K562 (cell line): ENCODE measurements at regions not wholly inside any gene's neighbourhood (a gene's known extent, or its start where the extent isn't known, plus 50 kb on each side); places are given as distances from the start of the nearest gene placed in this dataset.
A peak's percentile ranks its signal among the peaks of the same experiment; 100 is the strongest.

Experiments
- ARID2 ChIP-seq: fragments of 450-650 bp; IDR thresholded peaks from 2 replicates; pipeline ENCODE4 v1.6.1; 2017; ENCODE audit warnings: antibody characterized with exemption, mild to moderate bottlenecking
- CBX5 ChIP-seq: IDR thresholded peaks from 2 replicates; pipeline ENCODE4 v1.6.1; 2014; ENCODE audit warnings: low read depth, borderline replicate concordance
- CEBPG ChIP-seq, 3 experiments: fragments of 200-800 bp in 1 of 3; sonication (Bioruptor generic) in 1 of 3; sonication (generic) in 1 of 3; formaldehyde crosslinking in 1 of 3; IDR thresholded peaks in 2 of 3; conservative IDR thresholded peaks in 1 of 3; 2 replicates each; pipeline versions ENCODE4 v1.6.1 to v1.8.0; 2016 to 2022; ENCODE audit warnings: missing compliant biosample characterization in 2 of 3, missing genetic modification characterization in 2 of 3, mild to moderate bottlenecking in 1 of 3, missing genetic modification reagents in 1 of 3
- CREB1 ChIP-seq, 2 experiments: sonication (generic) in 1 of 2; formaldehyde crosslinking in 1 of 2; IDR thresholded peaks; 2 replicates each; pipeline versions ENCODE4 v1.6.1 to v1.8.0; 2012 to 2022; ENCODE audit warnings: inconsistent platforms in 1 of 2, mild to moderate bottlenecking in 1 of 2, missing genetic modification reagents in 1 of 2, moderate library complexity in 1 of 2
- DACH1 ChIP-seq: fragments of 450-650 bp; IDR thresholded peaks from 2 replicates; pipeline ENCODE4 v1.6.1; 2018; ENCODE audit not compliant: partially characterized antibody
- DIDO1 ChIP-seq: fragments of 450-650 bp; IDR thresholded peaks from 2 replicates; pipeline ENCODE4 v1.6.1; 2016; ENCODE audit warnings: low read depth, missing biosample characterization, missing genetic modification characterization
- EHMT2 ChIP-seq: fragments of 450-650 bp; IDR thresholded peaks from 2 replicates; pipeline ENCODE4 v1.6.1; 2018; ENCODE audit warnings: antibody characterized with exemption
- ERF ChIP-seq: fragments of 450-650 bp; formaldehyde crosslinking; IDR thresholded peaks from 2 replicates; pipeline ENCODE4 v1.4.0; 2020; ENCODE audit warnings: mild to moderate bottlenecking, mixed read lengths
- HEY1 ChIP-seq: fragments of 250-450 bp; sonication (Bioruptor Pico); IDR thresholded peaks from 2 replicates; pipeline ENCODE4 v1.5.0; 2020; ENCODE audit warnings: mild to moderate bottlenecking, moderate library complexity, borderline replicate concordance
- ILF3 ChIP-seq: fragments of 450-650 bp; IDR thresholded peaks from 2 replicates; pipeline ENCODE4 v1.6.1; 2018; ENCODE audit warnings: antibody characterized with exemption, mild to moderate bottlenecking, moderate library complexity, borderline replicate concordance
- KAT2B ChIP-seq: IDR thresholded peaks from one replicate; pipeline ENCODE4 v1.6.1; 2012; ENCODE audit warnings: low read depth, mild to moderate bottlenecking, control low read depth, inconsistent platforms, low read length, moderate library complexity
- LEF1 ChIP-seq: fragments of 450-650 bp; IDR thresholded peaks from 2 replicates; pipeline ENCODE4 v1.6.1; 2016; ENCODE audit warnings: mild to moderate bottlenecking
- MAFK ChIP-seq: IDR thresholded peaks from 2 replicates; pipeline ENCODE4 v1.6.1; 2011; ENCODE audit warnings: low read length, improper control_type of control experiment
- NBN ChIP-seq: fragments of 450-650 bp; IDR thresholded peaks from 2 replicates; pipeline ENCODE4 v1.6.1; 2016; ENCODE audit warnings: low read depth, mild to moderate bottlenecking
- NR2F6 ChIP-seq: fragments of 450-650 bp; formaldehyde crosslinking; IDR thresholded peaks from 2 replicates; pipeline ENCODE4 v1.4.0; 2020; ENCODE audit warnings: mild to moderate bottlenecking
- OTX1 ChIP-seq: fragments of 450-650 bp; formaldehyde crosslinking; IDR thresholded peaks from 2 replicates; pipeline ENCODE4 v1.4.0; 2022; ENCODE audit warnings: mild to moderate bottlenecking
- RAD21 ChIP-seq, 2 experiments: fragments of 250-450 bp in 1 of 2; fragments of 450-650 bp in 1 of 2; sonication (Bioruptor Pico) in 1 of 2; formaldehyde crosslinking in 1 of 2; IDR thresholded peaks in 1 of 2; conservative IDR thresholded peaks in 1 of 2; 2 replicates each; pipeline versions ENCODE4 v1.4.0 to v1.8.0; 2020 to 2022; ENCODE audit warnings: mild to moderate bottlenecking in 2 of 2, moderate library complexity in 1 of 2
- RBFOX2 ChIP-seq: fragments of 200-400 bp; formaldehyde crosslinking; IDR thresholded peaks from 2 replicates; pipeline ENCODE4 v1.6.1; 2017; ENCODE audit warnings: low read depth, mild to moderate bottlenecking, low read length, moderate library complexity
- SAFB2 ChIP-seq: fragments of 200-400 bp; formaldehyde crosslinking; IDR thresholded peaks from 2 replicates; pipeline ENCODE4 v1.6.1; 2018; ENCODE audit warnings: borderline replicate concordance, low read length, low read depth, moderate library complexity; ENCODE audit not compliant: severe bottlenecking
- SMARCE1 ChIP-seq: fragments of 450-650 bp; IDR thresholded peaks from 2 replicates; pipeline ENCODE4 v1.7.1; 2016; ENCODE audit warnings: mild to moderate bottlenecking
- SRSF9 ChIP-seq: fragments of 200-400 bp; formaldehyde crosslinking; IDR thresholded peaks from 2 replicates; pipeline ENCODE4 v1.6.1; 2017; ENCODE audit warnings: low read depth, low read length, borderline replicate concordance
- ZC3H8 ChIP-seq: fragments of 450-650 bp; IDR thresholded peaks from 2 replicates; pipeline ENCODE4 v1.6.1; 2017
- ZNF696 ChIP-seq: fragments of 250-450 bp; sonication (Bioruptor Pico); conservative IDR thresholded peaks from 2 replicates; pipeline ENCODE4 v1.4.0; 2020; ENCODE audit warnings: mild to moderate bottlenecking, moderate library complexity
- TF ChIP-seq, protein P1 (sequence below): fragments of 450-650 bp; IDR thresholded peaks from 2 replicates; pipeline ENCODE4 v1.6.1; 2017; ENCODE audit warnings: antibody characterized with exemption
- TF ChIP-seq, protein P2 (sequence below): sonication (generic); formaldehyde crosslinking; IDR thresholded peaks from 2 replicates; pipeline ENCODE4 v1.8.1; 2023; ENCODE audit warnings: mild to moderate bottlenecking, missing genetic modification reagents
- TF ChIP-seq, protein P3 (sequence below): sonication (generic); formaldehyde crosslinking; IDR thresholded peaks from 2 replicates; pipeline ENCODE4 v1.8.0; 2022; ENCODE audit warnings: missing genetic modification reagents, mild to moderate bottlenecking, moderate library complexity, borderline replicate concordance

DNA sequence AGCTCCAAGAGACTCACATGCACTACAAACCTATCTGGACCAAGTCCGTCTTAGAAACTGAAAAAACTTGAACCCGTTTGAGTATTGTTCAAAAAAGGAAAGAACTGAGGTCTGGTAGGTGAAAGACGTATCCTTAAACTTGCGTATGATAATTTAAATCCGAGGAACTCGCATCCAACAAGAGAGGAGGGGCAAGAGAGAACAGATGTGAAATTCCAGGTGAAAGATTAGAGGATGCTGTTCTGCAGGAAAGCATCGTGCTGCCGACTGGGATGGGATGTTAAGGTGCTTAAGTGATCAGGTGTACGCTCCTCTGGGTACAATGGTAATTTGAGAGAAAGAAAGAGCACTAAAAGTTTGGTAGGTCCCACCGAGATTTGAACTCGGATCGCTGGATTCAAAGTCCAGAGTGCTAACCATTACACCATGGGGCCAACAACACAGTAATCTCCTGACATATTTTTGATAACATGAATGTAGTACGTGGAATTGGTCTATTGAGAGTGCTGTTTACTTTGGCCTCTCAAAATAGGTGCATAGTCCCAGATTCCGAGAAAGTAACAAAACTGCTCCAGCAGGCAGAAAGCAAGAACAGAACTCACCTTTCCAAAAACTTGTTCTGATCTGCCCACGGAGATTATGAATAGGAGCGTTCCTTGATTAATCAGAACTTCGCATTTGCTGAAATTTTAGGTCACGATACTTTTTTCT is 53.5 kb upstream of the BTN3A2 start (continued):
- TF ChIP-seq OTX1 (CRISPR knock-in tag): 0 out of 2 replicates have a peak, but pooled peaks have one; percentile 78
- TF ChIP-seq RAD21 (CRISPR knock-in tag; conservative IDR thresholded peaks at IDR 0.05 in 1 of 2, IDR thresholded peaks at IDR 0.05 in 1 of 2): peak in 1 of 2 experiments; percentile 49; a peak in 2 of 4 replicates
- no peak for TF ChIP-seq EHMT2
- TF ChIP-seq, protein P1, sequence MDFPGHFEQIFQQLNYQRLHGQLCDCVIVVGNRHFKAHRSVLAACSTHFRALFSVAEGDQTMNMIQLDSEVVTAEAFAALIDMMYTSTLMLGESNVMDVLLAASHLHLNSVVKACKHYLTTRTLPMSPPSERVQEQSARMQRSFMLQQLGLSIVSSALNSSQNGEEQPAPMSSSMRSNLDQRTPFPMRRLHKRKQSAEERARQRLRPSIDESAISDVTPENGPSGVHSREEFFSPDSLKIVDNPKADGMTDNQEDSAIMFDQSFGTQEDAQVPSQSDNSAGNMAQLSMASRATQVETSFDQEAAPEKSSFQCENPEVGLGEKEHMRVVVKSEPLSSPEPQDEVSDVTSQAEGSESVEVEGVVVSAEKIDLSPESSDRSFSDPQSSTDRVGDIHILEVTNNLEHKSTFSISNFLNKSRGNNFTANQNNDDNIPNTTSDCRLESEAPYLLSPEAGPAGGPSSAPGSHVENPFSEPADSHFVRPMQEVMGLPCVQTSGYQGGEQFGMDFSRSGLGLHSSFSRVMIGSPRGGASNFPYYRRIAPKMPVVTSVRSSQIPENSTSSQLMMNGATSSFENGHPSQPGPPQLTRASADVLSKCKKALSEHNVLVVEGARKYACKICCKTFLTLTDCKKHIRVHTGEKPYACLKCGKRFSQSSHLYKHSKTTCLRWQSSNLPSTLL: peak; percentile 77
- TF ChIP-seq LEF1: peak; percentile 19; the same call in 1 of the 2 replicates
- peak; percentile 75; the same call in 1 of the 2 replicates for TF ChIP-seq NBN
- TF ChIP-seq CEBPG (CRISPR knock-in tag; IDR thresholded peaks at IDR 0.05): no peak
- peak in 1 of 2 experiments; percentile 43; a peak in 1 of 4 replicates for TF ChIP-seq CEBPG (tag; conservative IDR thresholded peaks at IDR 0.05 in 1 of 2, IDR thresholded peaks at IDR 0.05 in 1 of 2)
- TF ChIP-seq, protein P2, sequence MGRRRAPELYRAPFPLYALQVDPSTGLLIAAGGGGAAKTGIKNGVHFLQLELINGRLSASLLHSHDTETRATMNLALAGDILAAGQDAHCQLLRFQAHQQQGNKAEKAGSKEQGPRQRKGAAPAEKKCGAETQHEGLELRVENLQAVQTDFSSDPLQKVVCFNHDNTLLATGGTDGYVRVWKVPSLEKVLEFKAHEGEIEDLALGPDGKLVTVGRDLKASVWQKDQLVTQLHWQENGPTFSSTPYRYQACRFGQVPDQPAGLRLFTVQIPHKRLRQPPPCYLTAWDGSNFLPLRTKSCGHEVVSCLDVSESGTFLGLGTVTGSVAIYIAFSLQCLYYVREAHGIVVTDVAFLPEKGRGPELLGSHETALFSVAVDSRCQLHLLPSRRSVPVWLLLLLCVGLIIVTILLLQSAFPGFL (CRISPR knock-in tag): no peak; the same call in 1 of the 2 replicates
- TF ChIP-seq MAFK: no peak; the same call in 1 of the 2 replicates
- no peak for TF ChIP-seq ERF
- no peak for TF ChIP-seq NR2F6 (CRISPR knock-in tag)
- no peak for TF ChIP-seq ARID2
- TF ChIP-seq HEY1 (CRISPR knock-in tag): no peak
- TF ChIP-seq DIDO1 (tag): no peak
- peak; percentile 81; the same call in 1 of the 2 replicates for TF ChIP-seq ZC3H8
- TF ChIP-seq SMARCE1: no peak
- no peak for TF ChIP-seq SAFB2
- no peak for TF ChIP-seq ZNF696 (CRISPR knock-in tag)
- no peak for TF ChIP-seq ILF3
- peak; percentile 52 for TF ChIP-seq CREB1 (IDR thresholded peaks at IDR 0.05)
- TF ChIP-seq CREB1 (CRISPR knock-in tag; IDR thresholded peaks at IDR 0.05): peak; percentile 53
- peak; percentile 91 for TF ChIP-seq DACH1
- no peak for TF ChIP-seq SRSF9
- TF ChIP-seq KAT2B: no peak
- 0 out of 2 replicates have a peak, but pooled peaks have one; percentile 8 for TF ChIP-seq RBFOX2
- TF ChIP-seq, protein P3, sequence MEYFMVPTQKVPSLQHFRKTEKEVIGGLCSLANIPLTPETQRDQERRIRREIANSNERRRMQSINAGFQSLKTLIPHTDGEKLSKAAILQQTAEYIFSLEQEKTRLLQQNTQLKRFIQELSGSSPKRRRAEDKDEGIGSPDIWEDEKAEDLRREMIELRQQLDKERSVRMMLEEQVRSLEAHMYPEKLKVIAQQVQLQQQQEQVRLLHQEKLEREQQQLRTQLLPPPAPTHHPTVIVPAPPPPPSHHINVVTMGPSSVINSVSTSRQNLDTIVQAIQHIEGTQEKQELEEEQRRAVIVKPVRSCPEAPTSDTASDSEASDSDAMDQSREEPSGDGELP (CRISPR knock-in tag): peak; percentile 54; the same call in 1 of the 2 replicates
- TF ChIP-seq CBX5: no peak
